ENCODE measurements at regions not wholly inside any gene's neighbourhood (a gene's known extent, or its start where the extent isn't known, plus 50 kb on each side); places are given as distances from the start of the nearest gene placed in this dataset.

DNA sequence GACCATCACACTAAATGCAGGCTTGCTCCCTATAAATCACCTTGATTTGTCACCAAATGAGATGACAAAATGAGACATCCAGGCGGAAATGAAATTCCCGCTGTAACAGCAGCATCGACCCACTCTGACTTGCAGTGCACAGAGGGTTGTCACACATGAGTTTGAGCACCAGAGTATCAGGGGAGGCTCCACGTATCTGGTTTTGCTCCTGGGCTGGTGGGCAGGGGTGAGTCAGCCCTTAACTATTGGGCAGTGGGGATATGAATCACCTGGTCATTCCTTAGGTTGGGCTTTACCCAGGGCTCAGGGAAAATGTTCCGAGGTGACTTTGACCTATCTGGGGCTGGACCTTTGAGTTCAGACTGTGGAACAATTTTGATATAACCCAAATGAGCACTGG, 245.2 kb upstream of the CCL2 start:
- no peak for ATAC-seq
- no peak for TF ChIP-seq OSR1 (CRISPR knock-in tag; IDR thresholded peaks at IDR 0.05)
- TF ChIP-seq BACH2 (CRISPR knock-in tag; IDR thresholded peaks at IDR 0.05; ENCODE audit: borderline replicate concordance), result no peak
- TF ChIP-seq, protein P1, sequence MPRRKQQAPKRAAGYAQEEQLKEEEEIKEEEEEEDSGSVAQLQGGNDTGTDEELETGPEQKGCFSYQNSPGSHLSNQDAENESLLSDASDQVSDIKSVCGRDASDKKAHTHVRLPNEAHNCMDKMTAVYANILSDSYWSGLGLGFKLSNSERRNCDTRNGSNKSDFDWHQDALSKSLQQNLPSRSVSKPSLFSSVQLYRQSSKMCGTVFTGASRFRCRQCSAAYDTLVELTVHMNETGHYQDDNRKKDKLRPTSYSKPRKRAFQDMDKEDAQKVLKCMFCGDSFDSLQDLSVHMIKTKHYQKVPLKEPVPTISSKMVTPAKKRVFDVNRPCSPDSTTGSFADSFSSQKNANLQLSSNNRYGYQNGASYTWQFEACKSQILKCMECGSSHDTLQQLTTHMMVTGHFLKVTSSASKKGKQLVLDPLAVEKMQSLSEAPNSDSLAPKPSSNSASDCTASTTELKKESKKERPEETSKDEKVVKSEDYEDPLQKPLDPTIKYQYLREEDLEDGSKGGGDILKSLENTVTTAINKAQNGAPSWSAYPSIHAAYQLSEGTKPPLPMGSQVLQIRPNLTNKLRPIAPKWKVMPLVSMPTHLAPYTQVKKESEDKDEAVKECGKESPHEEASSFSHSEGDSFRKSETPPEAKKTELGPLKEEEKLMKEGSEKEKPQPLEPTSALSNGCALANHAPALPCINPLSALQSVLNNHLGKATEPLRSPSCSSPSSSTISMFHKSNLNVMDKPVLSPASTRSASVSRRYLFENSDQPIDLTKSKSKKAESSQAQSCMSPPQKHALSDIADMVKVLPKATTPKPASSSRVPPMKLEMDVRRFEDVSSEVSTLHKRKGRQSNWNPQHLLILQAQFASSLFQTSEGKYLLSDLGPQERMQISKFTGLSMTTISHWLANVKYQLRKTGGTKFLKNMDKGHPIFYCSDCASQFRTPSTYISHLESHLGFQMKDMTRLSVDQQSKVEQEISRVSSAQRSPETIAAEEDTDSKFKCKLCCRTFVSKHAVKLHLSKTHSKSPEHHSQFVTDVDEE (CRISPR knock-in tag; IDR thresholded peaks at IDR 0.05), result no peak
- no peak for TF ChIP-seq CSDC2 (CRISPR knock-in tag; IDR thresholded peaks at IDR 0.05)
- no peak for TF ChIP-seq ZC3H10 (CRISPR knock-in tag; IDR thresholded peaks at IDR 0.05)
- TF ChIP-seq, protein P2, sequence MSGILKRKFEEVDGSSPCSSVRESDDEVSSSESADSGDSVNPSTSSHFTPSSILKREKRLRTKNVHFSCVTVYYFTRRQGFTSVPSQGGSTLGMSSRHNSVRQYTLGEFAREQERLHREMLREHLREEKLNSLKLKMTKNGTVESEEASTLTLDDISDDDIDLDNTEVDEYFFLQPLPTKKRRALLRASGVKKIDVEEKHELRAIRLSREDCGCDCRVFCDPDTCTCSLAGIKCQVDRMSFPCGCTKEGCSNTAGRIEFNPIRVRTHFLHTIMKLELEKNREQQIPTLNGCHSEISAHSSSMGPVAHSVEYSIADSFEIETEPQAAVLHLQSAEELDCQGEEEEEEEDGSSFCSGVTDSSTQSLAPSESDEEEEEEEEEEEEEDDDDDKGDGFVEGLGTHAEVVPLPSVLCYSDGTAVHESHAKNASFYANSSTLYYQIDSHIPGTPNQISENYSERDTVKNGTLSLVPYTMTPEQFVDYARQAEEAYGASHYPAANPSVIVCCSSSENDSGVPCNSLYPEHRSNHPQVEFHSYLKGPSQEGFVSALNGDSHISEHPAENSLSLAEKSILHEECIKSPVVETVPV (CRISPR knock-in tag; IDR thresholded peaks at IDR 0.05), result no peak
- no peak for TF ChIP-seq ZNF70 (CRISPR knock-in tag; IDR thresholded peaks at IDR 0.05)
- TF ChIP-seq RARB (CRISPR knock-in tag; IDR thresholded peaks at IDR 0.05), result no peak
- TF ChIP-seq ZFP3 (CRISPR knock-in tag; IDR thresholded peaks at IDR 0.05), result no peak
- no peak for TF ChIP-seq PPARA (CRISPR knock-in tag; IDR thresholded peaks at IDR 0.05; ENCODE audit: borderline replicate concordance)
- TF ChIP-seq ZNF565 (CRISPR knock-in tag; conservative IDR thresholded peaks at IDR 0.05; ENCODE audit: low read depth), result no peak
- TF ChIP-seq ZNF8 (CRISPR knock-in tag; IDR thresholded peaks at IDR 0.05), result no peak
- TF ChIP-seq, protein P3, sequence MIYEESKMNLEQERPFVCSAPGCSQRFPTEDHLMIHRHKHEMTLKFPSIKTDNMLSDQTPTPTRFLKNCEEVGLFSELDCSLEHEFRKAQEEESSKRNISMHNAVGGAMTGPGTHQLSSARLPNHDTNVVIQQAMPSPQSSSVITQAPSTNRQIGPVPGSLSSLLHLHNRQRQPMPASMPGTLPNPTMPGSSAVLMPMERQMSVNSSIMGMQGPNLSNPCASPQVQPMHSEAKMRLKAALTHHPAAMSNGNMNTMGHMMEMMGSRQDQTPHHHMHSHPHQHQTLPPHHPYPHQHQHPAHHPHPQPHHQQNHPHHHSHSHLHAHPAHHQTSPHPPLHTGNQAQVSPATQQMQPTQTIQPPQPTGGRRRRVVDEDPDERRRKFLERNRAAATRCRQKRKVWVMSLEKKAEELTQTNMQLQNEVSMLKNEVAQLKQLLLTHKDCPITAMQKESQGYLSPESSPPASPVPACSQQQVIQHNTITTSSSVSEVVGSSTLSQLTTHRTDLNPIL (CRISPR knock-in tag; IDR thresholded peaks at IDR 0.05; ENCODE audit: low read depth), result no peak
- no peak for TF ChIP-seq GLIS3 (CRISPR knock-in tag; IDR thresholded peaks at IDR 0.05)
- TF ChIP-seq ARNTL (CRISPR knock-in tag; IDR thresholded peaks at IDR 0.05; ENCODE audit: borderline replicate concordance, low read depth), result no peak
- no peak for TF ChIP-seq ISL1 (CRISPR knock-in tag; IDR thresholded peaks at IDR 0.05)
- TF ChIP-seq SNAI2 (CRISPR knock-in tag; IDR thresholded peaks at IDR 0.05), result no peak
- TF ChIP-seq ZFP30 (CRISPR knock-in tag; IDR thresholded peaks at IDR 0.05), result no peak
- TF ChIP-seq, protein P4, sequence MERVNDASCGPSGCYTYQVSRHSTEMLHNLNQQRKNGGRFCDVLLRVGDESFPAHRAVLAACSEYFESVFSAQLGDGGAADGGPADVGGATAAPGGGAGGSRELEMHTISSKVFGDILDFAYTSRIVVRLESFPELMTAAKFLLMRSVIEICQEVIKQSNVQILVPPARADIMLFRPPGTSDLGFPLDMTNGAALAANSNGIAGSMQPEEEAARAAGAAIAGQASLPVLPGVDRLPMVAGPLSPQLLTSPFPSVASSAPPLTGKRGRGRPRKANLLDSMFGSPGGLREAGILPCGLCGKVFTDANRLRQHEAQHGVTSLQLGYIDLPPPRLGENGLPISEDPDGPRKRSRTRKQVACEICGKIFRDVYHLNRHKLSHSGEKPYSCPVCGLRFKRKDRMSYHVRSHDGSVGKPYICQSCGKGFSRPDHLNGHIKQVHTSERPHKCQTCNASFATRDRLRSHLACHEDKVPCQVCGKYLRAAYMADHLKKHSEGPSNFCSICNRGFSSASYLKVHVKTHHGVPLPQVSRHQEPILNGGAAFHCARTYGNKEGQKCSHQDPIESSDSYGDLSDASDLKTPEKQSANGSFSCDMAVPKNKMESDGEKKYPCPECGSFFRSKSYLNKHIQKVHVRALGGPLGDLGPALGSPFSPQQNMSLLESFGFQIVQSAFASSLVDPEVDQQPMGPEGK (CRISPR knock-in tag; IDR thresholded peaks at IDR 0.05; ENCODE audit: borderline replicate concordance), result no peak

DNA sequence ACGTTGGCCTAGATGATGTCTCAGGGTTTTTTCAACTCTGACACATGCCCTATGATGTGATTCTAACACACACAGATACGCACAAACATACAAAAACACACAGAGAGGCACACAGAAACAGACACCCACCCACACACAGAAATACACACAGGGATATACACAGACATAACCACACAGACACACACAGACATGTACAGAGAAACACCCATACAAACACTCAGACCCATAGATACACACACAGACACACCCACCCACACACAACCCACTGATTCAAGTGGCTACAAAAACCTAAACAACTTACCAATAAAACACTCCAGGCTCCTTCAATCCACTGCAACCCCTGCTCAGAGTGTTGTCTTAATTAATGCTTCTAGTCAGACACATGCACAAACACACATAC, 244.6 kb upstream of the CCL2 start:
- no peak for ATAC-seq
- TF ChIP-seq ZNF70 (CRISPR knock-in tag; IDR thresholded peaks at IDR 0.05) (no peak), CSDC2 (CRISPR knock-in tag; IDR thresholded peaks at IDR 0.05) (no peak), ISL1 (CRISPR knock-in tag; IDR thresholded peaks at IDR 0.05) (no peak), PPARA (CRISPR knock-in tag; IDR thresholded peaks at IDR 0.05; ENCODE audit: borderline replicate concordance) (no peak), ZC3H10 (CRISPR knock-in tag; IDR thresholded peaks at IDR 0.05) (no peak), ZFP3 (CRISPR knock-in tag; IDR thresholded peaks at IDR 0.05) (no peak), TOX (CRISPR knock-in tag; IDR thresholded peaks at IDR 0.05; ENCODE audit: borderline replicate concordance) (no peak), ZFP30 (CRISPR knock-in tag; IDR thresholded peaks at IDR 0.05) (no peak), ZNF565 (CRISPR knock-in tag; conservative IDR thresholded peaks at IDR 0.05; ENCODE audit: low read depth) (no peak), OSR1 (CRISPR knock-in tag; IDR thresholded peaks at IDR 0.05) (no peak), TCF4 (CRISPR knock-in tag; IDR thresholded peaks at IDR 0.05; ENCODE audit: borderline replicate concordance) (no peak), GLIS3 (CRISPR knock-in tag; IDR thresholded peaks at IDR 0.05) (no peak), SNAI2 (CRISPR knock-in tag; IDR thresholded peaks at IDR 0.05) (no peak), RARB (CRISPR knock-in tag; IDR thresholded peaks at IDR 0.05) (no peak), ESRRG (CRISPR knock-in tag; IDR thresholded peaks at IDR 0.05) (no peak)
- TF ChIP-seq, protein P1 (CRISPR knock-in tag; IDR thresholded peaks at IDR 0.05), result no peak
- TF ChIP-seq, protein P5, sequence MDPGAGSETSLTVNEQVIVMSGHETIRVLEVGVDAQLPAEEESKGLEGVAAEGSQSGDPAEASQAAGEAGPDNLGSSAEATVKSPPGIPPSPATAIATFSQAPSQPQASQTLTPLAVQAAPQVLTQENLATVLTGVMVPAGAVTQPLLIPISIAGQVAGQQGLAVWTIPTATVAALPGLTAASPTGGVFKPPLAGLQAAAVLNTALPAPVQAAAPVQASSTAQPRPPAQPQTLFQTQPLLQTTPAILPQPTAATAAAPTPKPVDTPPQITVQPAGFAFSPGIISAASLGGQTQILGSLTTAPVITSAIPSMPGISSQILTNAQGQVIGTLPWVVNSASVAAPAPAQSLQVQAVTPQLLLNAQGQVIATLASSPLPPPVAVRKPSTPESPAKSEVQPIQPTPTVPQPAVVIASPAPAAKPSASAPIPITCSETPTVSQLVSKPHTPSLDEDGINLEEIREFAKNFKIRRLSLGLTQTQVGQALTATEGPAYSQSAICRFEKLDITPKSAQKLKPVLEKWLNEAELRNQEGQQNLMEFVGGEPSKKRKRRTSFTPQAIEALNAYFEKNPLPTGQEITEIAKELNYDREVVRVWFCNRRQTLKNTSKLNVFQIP (CRISPR knock-in tag; IDR thresholded peaks at IDR 0.05; ENCODE audit: borderline replicate concordance, low read depth), result no peak
- TF ChIP-seq, protein P3 (CRISPR knock-in tag; IDR thresholded peaks at IDR 0.05; ENCODE audit: low read depth), result no peak
- TF ChIP-seq, protein P2 (CRISPR knock-in tag; IDR thresholded peaks at IDR 0.05), result no peak
